OCI-LY7 (cell line): ENCODE measurements at regions not wholly inside any gene's neighbourhood (a gene's known extent, or its start where the extent isn't known, plus 50 kb on each side); places are given as distances from the start of the nearest gene placed in this dataset.

Source experiments
- BruUV-seq: library from RNA; stranded (reverse); fragments of 400-500 nt; replicated peaks from 2 replicates; lab custom pipeline; 2021; lab: Mats Ljungman, UMichigan
- CTCF ChIA-PET: fragments of 300-600 bp; sonication (Branson Sonifier 250); formaldehyde crosslinking; loops from one replicate; lab custom pipeline; 2022; ENCODE audit warnings: antibody characterized with exemption; ENCODE audit not compliant: unreplicated experiment; lab: Charles Lee
- POLR2A ChIA-PET: fragments of 300-600 bp; sonication (Branson Sonifier 250); formaldehyde crosslinking; loops from one replicate; lab custom pipeline; 2022; ENCODE audit warnings: antibody characterized with exemption; lab: Charles Lee
- DNase-seq: peaks from one replicate; pipeline ENCODE4 v3.0.0-alpha.2; 2015; ENCODE audit warnings: low spot score
- H2AFZ ChIP-seq: fragments of 200-600 bp; sonication (generic), shearing (Covaris generic); 2 replicates; pipeline ENCODE4 v1.6.1; 2014; ENCODE audit warnings: mild to moderate bottlenecking, antibody characterized with exemption, low read length, moderate library complexity
- H3K27ac ChIP-seq: fragments of 200-600 bp; sonication (generic); 2 replicates; pipeline ENCODE4 v1.5.1; 2014; ENCODE audit warnings: mixed run types, low read depth, mild to moderate bottlenecking, moderate library complexity, low read length, inconsistent platforms; ENCODE audit not compliant: poor library complexity, severe bottlenecking
- H3K36me3 ChIP-seq: fragments of 200-600 bp; sonication (generic); 2 replicates; pipeline ENCODE4 v1.6.1; 2014; ENCODE audit warnings: mild to moderate bottlenecking, antibody characterized with exemption, low read length, moderate library complexity, mixed read lengths; ENCODE audit not compliant: insufficient read depth
- H3K4me1 ChIP-seq: fragments of 200-600 bp; sonication (generic); 2 replicates; pipeline ENCODE4 v1.5.1; 2014; ENCODE audit warnings: mild to moderate bottlenecking, low read length; ENCODE audit not compliant: insufficient read depth, poor library complexity, severe bottlenecking
- H3K4me2 ChIP-seq: fragments of 200-600 bp; sonication (generic); 2 replicates; pipeline ENCODE4 v1.6.1; 2014; ENCODE audit warnings: mild to moderate bottlenecking, low read length
- H3K4me3 ChIP-seq: fragments of 200-600 bp; sonication (generic); 2 replicates; pipeline ENCODE4 v1.5.1; 2014; ENCODE audit warnings: mild to moderate bottlenecking, low read depth, low read length; ENCODE audit not compliant: poor library complexity, severe bottlenecking
- H3K79me2 ChIP-seq: fragments of 200-600 bp; sonication (generic); 2 replicates; pipeline ENCODE4 v1.6.1; 2016; ENCODE audit warnings: low read depth, mild to moderate bottlenecking, low read length, moderate library complexity, mixed read lengths; ENCODE audit not compliant: insufficient read depth
- H3K9me2 ChIP-seq: fragments of 200-600 bp; sonication (generic); 2 replicates; pipeline ENCODE4 v1.6.1; 2016; ENCODE audit warnings: mild to moderate bottlenecking, low read length, mixed read lengths; ENCODE audit not compliant: insufficient read depth
- H3K9me3 ChIP-seq: fragments of 200-600 bp; sonication (generic); 2 replicates; pipeline ENCODE4 v1.6.1; 2014; ENCODE audit warnings: mild to moderate bottlenecking, mixed run types, low read length, mixed read lengths
- H4K20me1 ChIP-seq: fragments of 200-600 bp; sonication (generic); 2 replicates; pipeline ENCODE4 v1.6.1; 2014; ENCODE audit warnings: mild to moderate bottlenecking, antibody characterized with exemption, low read length, moderate library complexity, mixed read lengths; ENCODE audit not compliant: insufficient read depth
- EZH2phosphoT487 ChIP-seq: fragments of 200-600 bp; sonication (generic); IDR thresholded peaks from 2 replicates; pipeline ENCODE4 v1.6.1; 2018; ENCODE audit warnings: low read depth, borderline replicate concordance, mild to moderate bottlenecking, mixed run types, antibody characterized with exemption, low read length, moderate library complexity, mixed read lengths
- intact Hi-C: fragments of 100-400 bp; cut with micrococcal nuclease; formaldehyde crosslinking; loops from one replicate; pipeline ENCODE4 v1.10.0; 2022; ENCODE audit not compliant: unreplicated experiment
- TF ChIP-seq, protein P1 (sequence below): fragments of 200-600 bp; sonication (generic); conservative IDR thresholded peaks from 2 replicates; pipeline ENCODE4 v1.5.1; 2014; ENCODE audit warnings: mild to moderate bottlenecking, antibody characterized with exemption, low read length, moderate library complexity, mixed read lengths

DNA sequence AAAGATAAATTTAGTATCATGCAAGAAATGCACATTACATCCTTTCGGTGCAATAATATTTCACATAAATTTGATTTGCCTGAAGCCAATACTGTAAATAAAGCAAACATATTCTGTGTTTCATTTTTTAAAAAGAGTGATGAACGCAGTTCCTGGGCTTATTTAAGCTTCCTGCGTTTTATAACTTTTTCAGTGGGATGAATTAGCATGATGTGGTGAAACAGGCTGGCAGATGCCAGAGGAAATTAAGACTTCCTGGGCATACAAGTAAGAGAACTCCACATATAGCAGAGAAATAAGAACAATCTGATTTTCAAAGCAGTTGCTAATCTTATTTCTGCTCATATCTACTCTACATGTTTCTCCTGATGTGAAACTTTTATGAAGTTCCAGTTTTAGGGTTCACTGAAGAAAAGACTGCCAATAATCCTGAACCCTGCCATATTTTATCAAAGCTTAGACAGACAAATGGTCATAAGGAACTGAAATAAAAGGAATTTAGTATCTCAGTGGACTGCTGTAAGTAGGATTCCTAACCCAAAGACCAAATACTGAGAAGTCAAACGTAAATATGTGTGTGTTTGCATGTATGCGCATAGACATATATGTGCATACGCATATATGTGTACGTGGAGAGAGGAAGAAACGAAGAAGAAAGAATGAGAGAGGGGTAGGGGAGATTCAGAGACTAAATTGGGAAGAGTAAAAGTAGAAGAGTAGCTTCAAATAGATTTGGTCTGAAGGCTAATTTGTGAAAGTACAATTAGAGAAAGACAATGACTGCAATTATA, 628.6 kb upstream of the CCDC54 start:
- Histone ChIP-seq H3K79me2 (no peaks in the 10 kb centered on the region), H3K4me2 (no peak overlapping the region), H3K9me2 (no peaks in the 10 kb centered on the region), H3K27ac (no peak overlapping the region), H3K9me3 (no peaks in the 10 kb centered on the region), H3K36me3 (no peaks in the 10 kb centered on the region), H4K20me1 (no peaks in the 10 kb centered on the region), H2AFZ (no peak overlapping the region), H3K4me3 (no peak overlapping the region), H3K4me1 (no peaks in the 10 kb centered on the region)
- no peak for DNase-seq
- TF ChIP-seq EZH2phosphoT487 = no peak
- TF ChIP-seq, protein P1, sequence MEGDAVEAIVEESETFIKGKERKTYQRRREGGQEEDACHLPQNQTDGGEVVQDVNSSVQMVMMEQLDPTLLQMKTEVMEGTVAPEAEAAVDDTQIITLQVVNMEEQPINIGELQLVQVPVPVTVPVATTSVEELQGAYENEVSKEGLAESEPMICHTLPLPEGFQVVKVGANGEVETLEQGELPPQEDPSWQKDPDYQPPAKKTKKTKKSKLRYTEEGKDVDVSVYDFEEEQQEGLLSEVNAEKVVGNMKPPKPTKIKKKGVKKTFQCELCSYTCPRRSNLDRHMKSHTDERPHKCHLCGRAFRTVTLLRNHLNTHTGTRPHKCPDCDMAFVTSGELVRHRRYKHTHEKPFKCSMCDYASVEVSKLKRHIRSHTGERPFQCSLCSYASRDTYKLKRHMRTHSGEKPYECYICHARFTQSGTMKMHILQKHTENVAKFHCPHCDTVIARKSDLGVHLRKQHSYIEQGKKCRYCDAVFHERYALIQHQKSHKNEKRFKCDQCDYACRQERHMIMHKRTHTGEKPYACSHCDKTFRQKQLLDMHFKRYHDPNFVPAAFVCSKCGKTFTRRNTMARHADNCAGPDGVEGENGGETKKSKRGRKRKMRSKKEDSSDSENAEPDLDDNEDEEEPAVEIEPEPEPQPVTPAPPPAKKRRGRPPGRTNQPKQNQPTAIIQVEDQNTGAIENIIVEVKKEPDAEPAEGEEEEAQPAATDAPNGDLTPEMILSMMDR = no peak
- POLR2A ChIA-PET = interaction anchor here (0.9 kb wide), 1 partner anchor 40 kb away, joined by 3 read pairs; no protein-coding TSS in a partner anchor
- no TSS peak for BruUV-seq
- CTCF ChIA-PET = no interaction called here
- intact Hi-C loops = no loop called here

DNA sequence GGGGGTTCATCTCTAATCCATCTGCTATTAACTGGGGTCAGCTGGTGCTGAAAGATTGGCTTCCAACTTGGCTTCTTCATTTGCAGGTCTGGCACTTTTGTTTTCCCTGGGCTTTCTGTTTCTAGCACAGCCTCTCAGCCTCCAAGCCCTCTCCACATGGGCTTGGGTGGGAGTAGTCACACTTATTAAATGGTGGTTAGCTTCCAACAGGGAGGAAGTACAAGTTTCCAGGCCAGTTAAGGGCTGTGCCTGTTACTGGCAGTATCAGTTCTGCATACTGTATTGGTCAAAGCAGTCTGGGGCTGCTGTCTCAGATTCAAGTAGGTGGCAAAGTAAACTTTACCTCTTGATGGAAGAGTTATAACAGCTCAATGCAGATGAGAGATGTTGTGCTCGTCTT, 627.1 kb upstream of the CCDC54 start:
- no TSS peak for BruUV-seq
- Histone ChIP-seq H3K36me3 (no peaks in the 10 kb centered on the region), H3K9me2 (no peaks in the 10 kb centered on the region), H4K20me1 (no peaks in the 10 kb centered on the region), H2AFZ (no peak overlapping the region), H3K27ac (no peak overlapping the region), H3K79me2 (no peaks in the 10 kb centered on the region), H3K9me3 (no peaks in the 10 kb centered on the region), H3K4me1 (no peaks in the 10 kb centered on the region), H3K4me2 (no peak overlapping the region), H3K4me3 (no peak overlapping the region)
- POLR2A ChIA-PET = no interaction called here
- CTCF ChIA-PET = no interaction called here
- intact Hi-C loops = no loop called here
- no peak for DNase-seq
- no peak for TF ChIP-seq EZH2phosphoT487
- TF ChIP-seq, protein P1 = no peak

DNA sequence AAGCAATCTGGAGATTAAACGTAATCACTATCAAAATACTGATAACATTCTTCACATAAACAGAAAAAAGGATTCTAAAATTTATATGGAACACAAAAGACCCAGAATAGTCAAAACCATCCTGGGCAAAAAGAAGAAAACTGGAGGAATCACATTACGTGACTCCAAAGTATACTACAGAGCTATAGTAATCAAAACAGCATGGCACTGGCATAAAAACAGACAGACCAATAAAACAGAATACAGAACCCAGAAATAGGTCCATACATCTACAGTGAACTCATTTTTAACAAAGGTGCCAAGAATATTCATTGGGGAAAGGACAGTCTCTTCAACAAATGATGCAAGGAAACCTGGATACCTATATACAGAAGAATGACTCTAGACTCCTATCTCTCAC, 621.9 kb upstream of the CCDC54 start:
- CTCF ChIA-PET = no interaction called here
- no peaks in the 10 kb centered on the region for H4K20me1 ChIP-seq
- H3K79me2 ChIP-seq = no peaks in the 10 kb centered on the region
- H3K4me3 ChIP-seq = no peak overlapping the region
- no peak for DNase-seq
- no peak for TF ChIP-seq EZH2phosphoT487
- no peaks in the 10 kb centered on the region for H3K36me3 ChIP-seq
- H3K9me3 ChIP-seq = no peaks in the 10 kb centered on the region
- no TSS peak for BruUV-seq
- H3K4me2 ChIP-seq = no peak overlapping the region
- POLR2A ChIA-PET = no interaction called here
- H3K27ac ChIP-seq = no peak overlapping the region
- H3K9me2 ChIP-seq = no peaks in the 10 kb centered on the region
- H3K4me1 ChIP-seq = no peaks in the 10 kb centered on the region
- no peak overlapping the region for H2AFZ ChIP-seq
- intact Hi-C loops = no loop called here
